ENCODE measurements at regions not wholly inside any gene's neighbourhood (a gene's known extent, or its start where the extent isn't known, plus 50 kb on each side); places are given as distances from the start of the nearest gene placed in this dataset.

DNA sequence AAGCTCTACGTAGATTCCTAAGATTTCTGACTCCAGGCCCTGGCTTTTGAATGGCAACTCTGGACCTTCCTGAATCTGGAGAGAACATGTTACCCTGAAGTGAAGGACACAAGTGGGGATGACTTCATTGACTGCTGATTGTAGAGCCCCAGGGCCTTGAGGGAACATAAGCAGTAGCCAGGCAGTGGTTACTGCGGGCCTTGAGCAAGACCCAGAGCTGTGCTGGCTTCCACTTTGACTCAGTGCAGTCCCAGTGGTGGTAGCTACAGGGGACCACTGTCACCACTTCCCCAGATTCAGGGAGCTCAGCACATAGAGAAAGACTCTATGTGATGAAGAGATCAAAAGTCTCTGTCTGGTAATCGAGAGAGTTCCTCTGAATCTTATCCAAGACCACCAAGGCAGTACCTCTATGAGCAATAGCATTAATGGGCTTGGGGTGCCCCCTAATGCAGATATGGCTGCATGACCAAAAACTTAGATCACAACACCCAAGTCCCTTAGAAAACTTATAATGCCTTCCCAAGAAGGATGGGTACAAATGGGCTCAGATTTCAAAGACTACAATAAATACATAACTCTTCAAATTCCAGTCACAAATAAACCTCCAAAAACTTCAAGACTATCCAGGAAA, 1278.3 kb downstream of the AMY1C start:
- CTCF ChIA-PET = no interaction called here
- H3K4me1 ChIP-seq (ENCODE audit: control insufficient read depth, extremely low read depth, insufficient read depth, low read length) = no peaks in the 10 kb centered on the region
- H2AFZ ChIP-seq (ENCODE audit: low read depth, low read length) = no peak overlapping the region

More for the DNA sequence above, 1278.3 kb downstream of the AMY1C start:
- dilution Hi-C loops (cut with MboI; ENCODE audit: extremely low pct_ligation_motif_present, low sequenced_read_pairs) = no loop called here
- FAIRE-seq = no peak
- Histone ChIP-seq H3K9me1 (replicated peaks; ENCODE audit: control insufficient read depth, extremely low read depth, insufficient read depth, low read length) (no peaks in the 10 kb centered on the region), H3K27me3 (ENCODE audit: control insufficient read depth in 2 of 2, insufficient read depth in 2 of 2, low read length in 2 of 2) (no peaks in the 10 kb centered on the region), H3K27ac (ENCODE audit: insufficient read depth, low read depth, low read length) (no peak overlapping the region), H3K4me2 (ENCODE audit: insufficient read depth, low read length) (no peak overlapping the region), H3K36me3 (ENCODE audit: control insufficient read depth in 2 of 2, extremely low read depth in 1 of 2, insufficient read depth in 2 of 2, low read length in 2 of 2) (no peaks in the 10 kb centered on the region), H4K20me1 (replicated peaks; ENCODE audit: control insufficient read depth, extremely low read depth, insufficient read depth, low read length) (no peaks in the 10 kb centered on the region), H3K4me3 (replicated peaks in 1 of 3; ENCODE audit: insufficient read depth in 1 of 3, low read depth in 1 of 3, low read length in 3 of 3) (no peak overlapping the region), H3K79me2 (ENCODE audit: control insufficient read depth, insufficient read depth, low read length) (no peaks in the 10 kb centered on the region), H3K9ac (replicated peaks; ENCODE audit: extremely low read depth, insufficient read depth, low read length) (no peak overlapping the region), H3K9me3 (replicated peaks; ENCODE audit: control insufficient read depth, insufficient read depth, low read length) (peaks cover 2% of the 10 kb centered on the region)
- DNase-seq (ENCODE audit: low read depth, low spot score) = no peak
- POLR2A ChIA-PET = no interaction called here
- TF ChIP-seq JUN (IDR thresholded peaks at IDR 0.05; ENCODE audit: borderline replicate concordance, insufficient read depth, insufficient read length, low read depth) = no peak
- no peak for TF ChIP-seq GATA2 (IDR thresholded peaks at IDR 0.05; ENCODE audit: insufficient read depth, insufficient read length, low read depth, low read length)
- no peak for TF ChIP-seq POLR2A (IDR thresholded peaks at IDR 0.05; ENCODE audit: low read depth, low read length)
- no peak for TF ChIP-seq MYC (IDR thresholded peaks at IDR 0.05; ENCODE audit: low read depth, low read length)
- TF ChIP-seq, protein P1, sequence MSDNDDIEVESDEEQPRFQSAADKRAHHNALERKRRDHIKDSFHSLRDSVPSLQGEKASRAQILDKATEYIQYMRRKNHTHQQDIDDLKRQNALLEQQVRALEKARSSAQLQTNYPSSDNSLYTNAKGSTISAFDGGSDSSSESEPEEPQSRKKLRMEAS (IDR thresholded peaks at IDR 0.05; ENCODE audit: insufficient read depth, insufficient read length) = no peak
- no peak for TF ChIP-seq FOS (IDR thresholded peaks at IDR 0.05; ENCODE audit: borderline replicate concordance, insufficient read depth, low read length)
- TF ChIP-seq, protein P2, sequence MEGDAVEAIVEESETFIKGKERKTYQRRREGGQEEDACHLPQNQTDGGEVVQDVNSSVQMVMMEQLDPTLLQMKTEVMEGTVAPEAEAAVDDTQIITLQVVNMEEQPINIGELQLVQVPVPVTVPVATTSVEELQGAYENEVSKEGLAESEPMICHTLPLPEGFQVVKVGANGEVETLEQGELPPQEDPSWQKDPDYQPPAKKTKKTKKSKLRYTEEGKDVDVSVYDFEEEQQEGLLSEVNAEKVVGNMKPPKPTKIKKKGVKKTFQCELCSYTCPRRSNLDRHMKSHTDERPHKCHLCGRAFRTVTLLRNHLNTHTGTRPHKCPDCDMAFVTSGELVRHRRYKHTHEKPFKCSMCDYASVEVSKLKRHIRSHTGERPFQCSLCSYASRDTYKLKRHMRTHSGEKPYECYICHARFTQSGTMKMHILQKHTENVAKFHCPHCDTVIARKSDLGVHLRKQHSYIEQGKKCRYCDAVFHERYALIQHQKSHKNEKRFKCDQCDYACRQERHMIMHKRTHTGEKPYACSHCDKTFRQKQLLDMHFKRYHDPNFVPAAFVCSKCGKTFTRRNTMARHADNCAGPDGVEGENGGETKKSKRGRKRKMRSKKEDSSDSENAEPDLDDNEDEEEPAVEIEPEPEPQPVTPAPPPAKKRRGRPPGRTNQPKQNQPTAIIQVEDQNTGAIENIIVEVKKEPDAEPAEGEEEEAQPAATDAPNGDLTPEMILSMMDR (IDR thresholded peaks at IDR 0.05; ENCODE audit: extremely low read depth in 1 of 2, insufficient read depth in 1 of 2, low read depth in 1 of 2, low read length in 2 of 2) = no peak
- no peak for TF ChIP-seq POLR2AphosphoS5 (IDR thresholded peaks at IDR 0.05; ENCODE audit: insufficient read depth, low read depth, low read length)
- no peak for TF ChIP-seq EZH2 (IDR thresholded peaks at IDR 0.05; ENCODE audit: borderline replicate concordance, low read depth, low read length, severe bottlenecking)
- intact Hi-C loops (cut with micrococcal nuclease) = no loop called here
- BruUV-seq (replicated peaks) = no TSS peak

All from endothelial cell of umbilical vein (primary cell).